ENCODE measurements at regions not wholly inside any gene's neighbourhood (a gene's known extent, or its start where the extent isn't known, plus 50 kb on each side); places are given as distances from the start of the nearest gene placed in this dataset.
"Not testable (repeated sequence)": the region's sequence is repeated elsewhere in the genome, so short reads cannot be mapped to it uniquely, and the experiment has no call there.

- DNase-seq (ENCODE audit: low read depth in 2 of 2), result no peak
Observed at GRCh38 chr13:108077284-108077683, 138.1 kb downstream of the LIG4 start.

- DNase-seq (ENCODE audit: low read depth in 2 of 2), result not testable (repeated sequence)
Observed at GRCh38 chr13:108074429-108074828, 140.9 kb downstream of the LIG4 start.

GRCh38 chr13:108070925-108071324 lies 144.4 kb downstream of the LIG4 start:
- DNase-seq (ENCODE audit: low read depth in 2 of 2), result no peak

GRCh38 chr13:108070491-108070890 lies 144.8 kb downstream of the LIG4 start:
- no peak for DNase-seq (ENCODE audit: low read depth in 2 of 2)

GRCh38 chr13:108069521-108070210 lies 145.7 kb downstream of the LIG4 start:
- DNase-seq (ENCODE audit: low read depth in 2 of 2), result no peak

GRCh38 chr13:108064372-108064771 lies 151.0 kb downstream of the LIG4 start:
- DNase-seq (ENCODE audit: low read depth in 2 of 2), result not testable (repeated sequence)

GRCh38 chr13:108060111-108060510 lies 155.2 kb downstream of the LIG4 start:
- no peak for DNase-seq (ENCODE audit: low read depth in 2 of 2)

GRCh38 chr13:108056278-108056677 lies 159.1 kb downstream of the LIG4 start:
- DNase-seq (ENCODE audit: low read depth in 2 of 2), result no peak

GRCh38 chr13:108049211-108049610 lies 166.1 kb downstream of the LIG4 start:
- DNase-seq (ENCODE audit: low read depth in 2 of 2), result no peak

GRCh38 chr13:108044954-108045353 lies 170.4 kb downstream of the LIG4 start:
- DNase-seq (ENCODE audit: low read depth in 2 of 2), result no peak

- DNase-seq (ENCODE audit: low read depth in 2 of 2), result not testable (repeated sequence)
Observed at GRCh38 chr13:108042866-108043265, 172.5 kb downstream of the LIG4 start.

- no peak for DNase-seq (ENCODE audit: low read depth in 2 of 2)
Observed at GRCh38 chr13:108037348-108037747, 178.0 kb downstream of the LIG4 start.

GRCh38 chr13:108036411-108036932 lies 178.9 kb downstream of the LIG4 start:
- no peak for DNase-seq (ENCODE audit: low read depth in 2 of 2)

- no peak for DNase-seq (ENCODE audit: low read depth in 2 of 2)
Observed at GRCh38 chr13:108034909-108035410, 180.4 kb downstream of the LIG4 start.

- no peak for DNase-seq (ENCODE audit: low read depth in 2 of 2)
Observed at GRCh38 chr13:108033800-108034707, 181.3 kb downstream of the LIG4 start.

GRCh38 chr13:108031865-108032264 lies 183.5 kb downstream of the LIG4 start:
- DNase-seq (ENCODE audit: low read depth in 2 of 2), result no peak

- DNase-seq (ENCODE audit: low read depth in 2 of 2), result no peak
Observed at GRCh38 chr13:108030769-108031168, 184.6 kb downstream of the LIG4 start.

GRCh38 chr13:108026680-108027410 lies 188.5 kb downstream of the LIG4 start:
- no peak for DNase-seq (ENCODE audit: low read depth in 2 of 2)

- DNase-seq (ENCODE audit: low read depth in 2 of 2), result no peak
Observed at GRCh38 chr13:108020027-108020426, 195.3 kb downstream of the LIG4 start.

GRCh38 chr13:108018371-108018870 lies 196.9 kb downstream of the LIG4 start:
- no peak for DNase-seq (ENCODE audit: low read depth in 2 of 2)

GRCh38 chr13:108006619-108007018 lies 208.7 kb downstream of the LIG4 start:
- DNase-seq (ENCODE audit: low read depth in 2 of 2), result no peak

GRCh38 chr13:108005231-108005630 lies 210.1 kb downstream of the LIG4 start:
- no peak for DNase-seq (ENCODE audit: low read depth in 2 of 2)

Data from activated CD8-positive, alpha-beta memory T cell treated with anti-CD3 and anti-CD28 coated beads for 4 hours (primary cell).